Cardiac muscle cell (in vitro differentiated cells and primary cell): ENCODE measurements at regions not wholly inside any gene's neighbourhood (a gene's known extent, or its start where the extent isn't known, plus 50 kb on each side); places are given as distances from the start of the nearest gene placed in this dataset.

Source experiments
- DNase-seq, 2 donors: peaks; one replicate each; pipeline versions ENCODE4 v3.0.0 to v3.0.0-alpha.2; 2010 to 2017; ENCODE audit warnings: low read depth in 1 of 2, low spot score in 1 of 2
- H3K27ac ChIP-seq: fragments of 200-600 bp; sonication (generic); 2 replicates; pipeline ENCODE4 v1.5.1; 2016
- H3K27me3 ChIP-seq: fragments of 200-600 bp; sonication (generic); 2 replicates; pipeline ENCODE4 v1.6.0; 2016; ENCODE audit warnings: control low read depth
- H3K36me3 ChIP-seq: fragments of 200-600 bp; sonication (generic); 2 replicates; pipeline ENCODE4 v1.5.1; 2016; ENCODE audit warnings: control low read depth
- H3K4me1 ChIP-seq: fragments of 200-600 bp; sonication (generic); 2 replicates; pipeline ENCODE4 v1.8.1; 2017; ENCODE audit warnings: low read depth, mild to moderate bottlenecking, mixed run types
- H3K4me3 ChIP-seq: fragments of 200-600 bp; sonication (generic); 2 replicates; pipeline ENCODE4 v1.5.1; 2016; ENCODE audit warnings: mild to moderate bottlenecking
- H3K9me3 ChIP-seq: fragments of 200-600 bp; sonication (generic); 2 replicates; pipeline ENCODE4 v1.5.1; 2017; ENCODE audit warnings: low read depth, mild to moderate bottlenecking, control low read depth
- CTCF ChIP-seq: IDR thresholded peaks from 2 replicates; pipeline ENCODE4 v1.5.1; 2012; ENCODE audit warnings: low read depth, mild to moderate bottlenecking, low read length

GRCh38 chr1:8267307-8267706 is 50.6 kb upstream of the SLC45A1 start:
- H3K36me3 ChIP-seq, result no peaks in the 10 kb centered on the region
- no peak for TF ChIP-seq CTCF
- H3K4me1 ChIP-seq, result no peaks in the 10 kb centered on the region
- H3K27ac ChIP-seq, result no peak overlapping the region
- no peak overlapping the region for H3K4me3 ChIP-seq
- DNase-seq, result no peak
- no peaks in the 10 kb centered on the region for H3K27me3 ChIP-seq
- H3K9me3 ChIP-seq, result no peaks in the 10 kb centered on the region

- H3K9me3 ChIP-seq, result no peaks in the 10 kb centered on the region
- no peak for TF ChIP-seq CTCF
- H3K4me1 ChIP-seq, result no peaks in the 10 kb centered on the region
- no peaks in the 10 kb centered on the region for H3K27me3 ChIP-seq
- no peak overlapping the region for H3K27ac ChIP-seq
- no peak for DNase-seq
- no peaks in the 10 kb centered on the region for H3K36me3 ChIP-seq
- no peak overlapping the region for H3K4me3 ChIP-seq
These were observed 51.3 kb upstream of the SLC45A1 start for GRCh38 chr1:8266436-8267165.

- Histone ChIP-seq H3K27ac (no peak overlapping the region), H3K4me1 (no peaks in the 10 kb centered on the region), H3K36me3 (no peaks in the 10 kb centered on the region), H3K27me3 (no peaks in the 10 kb centered on the region), H3K4me3 (no peak overlapping the region), H3K9me3 (no peaks in the 10 kb centered on the region)
- DNase-seq, result no peak
- TF ChIP-seq CTCF, result no peak
These were observed 54.1 kb upstream of the SLC45A1 start for GRCh38 chr1:8263791-8264190.

- H3K4me1 ChIP-seq, result no peaks in the 10 kb centered on the region
- no peak for DNase-seq
- no peaks in the 10 kb centered on the region for H3K9me3 ChIP-seq
- no peak overlapping the region for H3K4me3 ChIP-seq
- H3K36me3 ChIP-seq, result no peaks in the 10 kb centered on the region
- H3K27ac ChIP-seq, result no peak overlapping the region
- TF ChIP-seq CTCF, result no peak
- no peaks in the 10 kb centered on the region for H3K27me3 ChIP-seq
These were observed 56.5 kb upstream of the SLC45A1 start for GRCh38 chr1:8261398-8261762.

GRCh38 chr1:8259498-8260290 is 58.2 kb upstream of the SLC45A1 start:
- Histone ChIP-seq H3K27me3 (no peaks in the 10 kb centered on the region), H3K4me1 (no peaks in the 10 kb centered on the region), H3K9me3 (no peaks in the 10 kb centered on the region), H3K4me3 (no peak overlapping the region), H3K36me3 (no peaks in the 10 kb centered on the region), H3K27ac (no peak overlapping the region)
- peak in 1 of 2 donors; percentile 77 for DNase-seq
- no peak for TF ChIP-seq CTCF
